ENCODE measurements at regions not wholly inside any gene's neighbourhood (a gene's known extent, or its start where the extent isn't known, plus 50 kb on each side); places are given as distances from the start of the nearest gene placed in this dataset.

DNA sequence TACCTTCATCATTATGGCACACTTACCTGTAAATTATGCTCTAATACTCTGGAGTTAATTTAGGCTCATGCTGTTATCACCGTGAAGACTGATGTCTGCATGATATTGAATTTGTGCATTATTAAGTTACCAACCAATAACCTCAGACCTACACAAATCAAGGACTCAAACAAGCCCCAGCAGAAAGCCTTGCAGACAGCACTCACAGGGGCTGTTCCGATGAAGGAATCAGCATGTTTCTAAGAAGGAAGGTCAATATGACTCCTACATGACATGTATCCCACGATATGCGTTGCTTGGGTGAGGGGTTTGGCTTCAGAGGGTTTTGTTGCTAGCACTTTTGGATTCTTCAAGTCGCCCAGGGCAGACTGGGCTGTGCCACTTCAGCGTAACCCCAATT, 1071.2 kb upstream of the SLC10A2 start:
- TF ChIP-seq, protein P1, sequence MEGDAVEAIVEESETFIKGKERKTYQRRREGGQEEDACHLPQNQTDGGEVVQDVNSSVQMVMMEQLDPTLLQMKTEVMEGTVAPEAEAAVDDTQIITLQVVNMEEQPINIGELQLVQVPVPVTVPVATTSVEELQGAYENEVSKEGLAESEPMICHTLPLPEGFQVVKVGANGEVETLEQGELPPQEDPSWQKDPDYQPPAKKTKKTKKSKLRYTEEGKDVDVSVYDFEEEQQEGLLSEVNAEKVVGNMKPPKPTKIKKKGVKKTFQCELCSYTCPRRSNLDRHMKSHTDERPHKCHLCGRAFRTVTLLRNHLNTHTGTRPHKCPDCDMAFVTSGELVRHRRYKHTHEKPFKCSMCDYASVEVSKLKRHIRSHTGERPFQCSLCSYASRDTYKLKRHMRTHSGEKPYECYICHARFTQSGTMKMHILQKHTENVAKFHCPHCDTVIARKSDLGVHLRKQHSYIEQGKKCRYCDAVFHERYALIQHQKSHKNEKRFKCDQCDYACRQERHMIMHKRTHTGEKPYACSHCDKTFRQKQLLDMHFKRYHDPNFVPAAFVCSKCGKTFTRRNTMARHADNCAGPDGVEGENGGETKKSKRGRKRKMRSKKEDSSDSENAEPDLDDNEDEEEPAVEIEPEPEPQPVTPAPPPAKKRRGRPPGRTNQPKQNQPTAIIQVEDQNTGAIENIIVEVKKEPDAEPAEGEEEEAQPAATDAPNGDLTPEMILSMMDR (IDR thresholded peaks at IDR 0.05; ENCODE audit: low read length), result no peak
- TF ChIP-seq EZH2 (IDR thresholded peaks at IDR 0.05; ENCODE audit: borderline replicate concordance, low read length), result no peak
